ENCODE measurements at regions not wholly inside any gene's neighbourhood (a gene's known extent, or its start where the extent isn't known, plus 50 kb on each side); places are given as distances from the start of the nearest gene placed in this dataset.

DNA sequence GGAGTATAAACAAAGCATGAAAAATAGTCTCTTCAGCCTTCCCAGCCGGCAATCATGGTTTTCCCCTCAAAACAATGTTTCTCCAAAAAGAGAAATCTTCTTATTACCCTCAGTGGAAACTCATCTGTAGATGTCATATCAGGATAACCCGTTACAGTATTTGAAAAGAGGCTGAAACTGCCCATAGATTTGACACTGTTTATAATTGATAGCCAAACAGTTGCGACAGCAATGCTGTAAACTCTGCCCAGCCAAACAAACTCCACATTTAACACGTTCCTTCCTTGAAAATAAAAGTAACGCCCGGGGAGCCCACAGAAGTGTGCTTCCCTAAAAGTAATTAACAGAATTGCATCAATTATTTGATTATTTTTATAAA is 201.3 kb upstream of the FOXN3 start:
- TF ChIP-seq CTCF (IDR thresholded peaks at IDR 0.05) (no peak), EZH2 (IDR thresholded peaks at IDR 0.05; ENCODE audit: borderline replicate concordance, insufficient read depth, low read depth, low read length, poor library complexity, severe bottlenecking) (no peak)

All from B cell (primary cell).